Amniotic epithelial cell (primary cell): ENCODE measurements at regions not wholly inside any gene's neighbourhood (a gene's known extent, or its start where the extent isn't known, plus 50 kb on each side); places are given as distances from the start of the nearest gene placed in this dataset.
A peak's percentile ranks its signal among the peaks of the same experiment; 100 is the strongest.

ENCODE experiments used
- DNase-seq: peaks from one replicate; pipeline ENCODE4 v3.0.0-alpha.2; 2010; ENCODE audit warnings: low read depth

- DNase-seq: no peak
These were observed 411.3 kb downstream of the SPRY1 start for GRCh38 chr4:123807866-123808265.

GRCh38 chr4:123809864-123810263 lies 413.3 kb downstream of the SPRY1 start:
- no peak for DNase-seq

- no peak for DNase-seq
These were observed 415.4 kb downstream of the SPRY1 start for GRCh38 chr4:123812066-123812390.

- no peak for DNase-seq
These were observed 417.3 kb downstream of the SPRY1 start for GRCh38 chr4:123813901-123814300.

GRCh38 chr4:123816462-123816861 lies 419.9 kb downstream of the SPRY1 start:
- DNase-seq: no peak

GRCh38 chr4:123817025-123817688 lies 420.6 kb downstream of the SPRY1 start:
- no peak for DNase-seq

- peak; percentile 44 for DNase-seq
These were observed 422.9 kb downstream of the SPRY1 start for GRCh38 chr4:123819362-123820035.

- peak; percentile 48 for DNase-seq
These were observed 425.3 kb downstream of the SPRY1 start for GRCh38 chr4:123821861-123822260.

GRCh38 chr4:123822353-123822752 lies 425.8 kb downstream of the SPRY1 start:
- DNase-seq: no peak

GRCh38 chr4:123823244-123823643 lies 426.6 kb downstream of the SPRY1 start:
- DNase-seq: no peak

GRCh38 chr4:123824524-123824923 lies 427.9 kb downstream of the SPRY1 start:
- peak; percentile 61 for DNase-seq

GRCh38 chr4:123825596-123826291 lies 429.1 kb downstream of the SPRY1 start:
- DNase-seq: peak; percentile 92

- peak; percentile 58 for DNase-seq
These were observed 430.3 kb downstream of the SPRY1 start for GRCh38 chr4:123826896-123827295.

GRCh38 chr4:123827511-123827910 lies 430.9 kb downstream of the SPRY1 start:
- no peak for DNase-seq

- DNase-seq: no peak
These were observed 434.3 kb downstream of the SPRY1 start for GRCh38 chr4:123830930-123831329.

GRCh38 chr4:123832173-123833026 lies 435.8 kb downstream of the SPRY1 start:
- DNase-seq: peak; percentile 100

- no peak for DNase-seq
These were observed 436.6 kb downstream of the SPRY1 start for GRCh38 chr4:123833171-123833643.

GRCh38 chr4:123835831-123836590 lies 439.4 kb downstream of the SPRY1 start:
- no peak for DNase-seq

- no peak for DNase-seq
These were observed 440.4 kb downstream of the SPRY1 start for GRCh38 chr4:123836851-123837595.

- DNase-seq: no peak
These were observed 441.9 kb downstream of the SPRY1 start for GRCh38 chr4:123838474-123838873.

- no peak for DNase-seq
These were observed 443.6 kb downstream of the SPRY1 start for GRCh38 chr4:123840197-123840596.
